Suprapubic skin (tissue), 4 donors: ENCODE measurements at regions not wholly inside any gene's neighbourhood (a gene's known extent, or its start where the extent isn't known, plus 50 kb on each side); places are given as distances from the start of the nearest gene placed in this dataset.

Source experiments
- DNase-seq, 2 donors: peaks; one replicate each; pipeline ENCODE4 v3.0.0-alpha.2; 2019; ENCODE audit warnings: low spot score in 2 of 2
- H3K27ac ChIP-seq: fragments of 200-600 bp; sonication (generic); one replicate; pipeline ENCODE4 v1.5.1; 2019
- H3K27me3 ChIP-seq: fragments of 200-600 bp; sonication (generic); one replicate; pipeline ENCODE4 v1.5.1; 2019
- H3K36me3 ChIP-seq: fragments of 200-600 bp; sonication (generic); one replicate; pipeline ENCODE4 v1.5.1; 2019
- H3K4me1 ChIP-seq: fragments of 200-600 bp; sonication (generic); one replicate; pipeline ENCODE4 v1.5.1; 2019
- H3K4me3 ChIP-seq: fragments of 200-600 bp; sonication (generic); one replicate; pipeline ENCODE4 v1.5.1; 2019; ENCODE audit warnings: mild to moderate bottlenecking
- H3K9me3 ChIP-seq: fragments of 200-600 bp; sonication (generic); one replicate; pipeline ENCODE4 v1.5.1; 2019
- CTCF ChIP-seq, 2 donors: fragments of 200-600 bp in 1 of 2; fragments of 450-650 bp in 1 of 2; sonication (generic) in 1 of 2; IDR thresholded peaks; one replicate each; pipeline ENCODE4 v1.5.1; 2016 to 2019; ENCODE audit warnings: antibody characterized with exemption in 2 of 2, mild to moderate bottlenecking in 1 of 2, moderate library complexity in 1 of 2
- EP300 ChIP-seq: sonication (generic); formaldehyde crosslinking; IDR thresholded peaks from one replicate; pipeline ENCODE4 v1.6.1; 2017; ENCODE audit warnings: antibody characterized with exemption
- POLR2A ChIP-seq, 2 donors: fragments of 450-650 bp; IDR thresholded peaks; one replicate each; pipeline ENCODE4 v1.6.1; 2017; ENCODE audit warnings: antibody characterized with exemption in 2 of 2, mild to moderate bottlenecking in 2 of 2, moderate library complexity in 2 of 2
- POLR2AphosphoS5 ChIP-seq, 3 donors: sonication (generic); formaldehyde crosslinking; IDR thresholded peaks; one replicate each; pipeline ENCODE4 v1.6.1; 2017; ENCODE audit warnings: antibody characterized with exemption in 3 of 3
- WGBS: methylation state at CpG from one replicate; pipeline ENCODE4 v1.1.5; 2018; 5-methylcytosine and 5-hydroxymethylcytosine counted together

GRCh38 chr2:43125090-43125998, 101.1 kb downstream of the ZFP36L2 start:
- Histone ChIP-seq H3K27me3 (no peaks in the 10 kb centered on the region), H3K36me3 (no peaks in the 10 kb centered on the region), H3K9me3 (no peaks in the 10 kb centered on the region), H3K4me3 (no peak overlapping the region), H3K4me1 (peaks cover 34% of the 10 kb centered on the region), H3K27ac (no peak overlapping the region)
- no peak for DNase-seq
- WGBS = 85% methylated on average over 9 of the region's 12 CpGs
- TF ChIP-seq POLR2A (IDR thresholded peaks at IDR 0.05) (no peak), POLR2AphosphoS5 (IDR thresholded peaks at IDR 0.05) (no peak), CTCF (IDR thresholded peaks at IDR 0.05) (no peak), EP300 (no peak)

GRCh38 chr2:43124687-43125057, 101.7 kb downstream of the ZFP36L2 start:
- Histone ChIP-seq H3K27me3 (no peaks in the 10 kb centered on the region), H3K9me3 (no peaks in the 10 kb centered on the region), H3K4me1 (peaks cover 27% of the 10 kb centered on the region), H3K27ac (no peak overlapping the region), H3K36me3 (no peaks in the 10 kb centered on the region), H3K4me3 (no peak overlapping the region)
- WGBS = 86% methylated on average over 8 of the region's 8 CpGs
- no peak for DNase-seq
- TF ChIP-seq EP300 = no peak
- TF ChIP-seq POLR2A (IDR thresholded peaks at IDR 0.05) = no peak
- no peak for TF ChIP-seq CTCF (IDR thresholded peaks at IDR 0.05)
- TF ChIP-seq POLR2AphosphoS5 (IDR thresholded peaks at IDR 0.05) = no peak

GRCh38 chr2:43123981-43124686, 102.3 kb downstream of the ZFP36L2 start:
- DNase-seq = no peak
- Histone ChIP-seq H3K36me3 (no peaks in the 10 kb centered on the region), H3K4me1 (peaks cover 22% of the 10 kb centered on the region), H3K27me3 (no peaks in the 10 kb centered on the region), H3K27ac (no peak overlapping the region), H3K4me3 (no peak overlapping the region), H3K9me3 (no peaks in the 10 kb centered on the region)
- 70% methylated on average over 7 of the region's 9 CpGs for WGBS
- no peak for TF ChIP-seq POLR2A (IDR thresholded peaks at IDR 0.05)
- no peak for TF ChIP-seq EP300
- TF ChIP-seq CTCF (IDR thresholded peaks at IDR 0.05) = no peak
- TF ChIP-seq POLR2AphosphoS5 (IDR thresholded peaks at IDR 0.05) = no peak

- no peaks in the 10 kb centered on the region for H3K36me3 ChIP-seq
- DNase-seq = no peak
- no peak overlapping the region for H3K4me3 ChIP-seq
- no peak overlapping the region for H3K27ac ChIP-seq
- no peaks in the 10 kb centered on the region for H3K9me3 ChIP-seq
- 62% methylated on average over 7 of the region's 8 CpGs for WGBS
- no peaks in the 10 kb centered on the region for H3K27me3 ChIP-seq
- H3K4me1 ChIP-seq = peaks cover 15% of the 10 kb centered on the region
- TF ChIP-seq CTCF (IDR thresholded peaks at IDR 0.05) (no peak), POLR2A (IDR thresholded peaks at IDR 0.05) (no peak), POLR2AphosphoS5 (IDR thresholded peaks at IDR 0.05) (no peak), EP300 (no peak)
These were observed 102.9 kb downstream of the ZFP36L2 start for GRCh38 chr2:43123486-43123885.

- no peak overlapping the region for H3K4me3 ChIP-seq
- no peak overlapping the region for H3K27ac ChIP-seq
- H3K27me3 ChIP-seq = no peaks in the 10 kb centered on the region
- WGBS = 75% methylated on average over 4 of the region's 4 CpGs
- H3K9me3 ChIP-seq = no peaks in the 10 kb centered on the region
- no peaks in the 10 kb centered on the region for H3K36me3 ChIP-seq
- peaks cover 11% of the 10 kb centered on the region for H3K4me1 ChIP-seq
- TF ChIP-seq POLR2A (IDR thresholded peaks at IDR 0.05) = no peak
- TF ChIP-seq POLR2AphosphoS5 (IDR thresholded peaks at IDR 0.05) = no peak
- no peak for TF ChIP-seq EP300
- no peak for TF ChIP-seq CTCF (IDR thresholded peaks at IDR 0.05)
- DNase-seq = no peak
These were observed 103.4 kb downstream of the ZFP36L2 start for GRCh38 chr2:43123028-43123427.
